ENCODE measurements at regions not wholly inside any gene's neighbourhood (a gene's known extent, or its start where the extent isn't known, plus 50 kb on each side); places are given as distances from the start of the nearest gene placed in this dataset.
"Not testable (repeated sequence)": the region's sequence is repeated elsewhere in the genome, so short reads cannot be mapped to it uniquely, and the experiment has no call there.

GRCh38 chr7:79604841-79605240 lies 151.4 kb upstream of the MAGI2 start:
- Histone ChIP-seq H3K27me3 (ENCODE audit: control insufficient read depth in 1 of 2, insufficient read depth in 2 of 2, low read length in 2 of 2) (no peaks in the 10 kb centered on the region), H3K9me3 (ENCODE audit: control insufficient read depth in 2 of 2, insufficient read depth in 1 of 2, low read depth in 1 of 2, low read length in 1 of 2) (no peaks in the 10 kb centered on the region), H3K4me3 (ENCODE audit: low read depth in 1 of 2, low read length in 2 of 2) (no peak overlapping the region), H3K27ac (ENCODE audit: low read depth in 2 of 2, low read length in 1 of 2) (no peak overlapping the region), H3K4me1 (ENCODE audit: control insufficient read depth in 2 of 2, insufficient read depth in 2 of 2, low read length in 1 of 2) (no peaks in the 10 kb centered on the region), H3K36me3 (ENCODE audit: control insufficient read depth in 2 of 2, insufficient read depth in 2 of 2, low read length in 1 of 2) (no peaks in the 10 kb centered on the region)
- 84% methylated on average over 4 of the region's 4 CpGs for WGBS, 2 donors

DNA sequence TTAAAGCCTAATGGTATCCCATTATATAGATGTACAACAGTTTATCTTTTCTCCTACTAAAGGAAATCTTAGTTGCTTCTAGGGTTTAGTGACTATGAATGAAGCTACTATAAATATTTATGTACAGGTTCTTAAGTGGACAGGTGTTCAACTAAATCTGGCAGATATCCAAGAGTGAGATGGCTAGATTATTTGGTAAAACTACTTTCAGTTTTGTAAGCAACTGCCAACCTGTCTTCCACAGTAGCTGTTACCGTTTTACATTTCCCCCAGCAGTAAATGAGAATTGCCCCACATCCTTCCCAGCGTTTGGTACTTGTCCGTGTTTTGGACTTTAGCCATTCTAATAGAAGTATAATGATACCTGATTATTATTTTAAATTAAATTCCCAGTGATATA lies 144.9 kb upstream of the MAGI2 start:
- H3K27ac ChIP-seq (ENCODE audit: low read depth in 2 of 2, low read length in 1 of 2), result no peak overlapping the region
- 36 to 41% methylated on average over 3 of the region's 3 CpGs for WGBS, 2 donors
- H3K4me3 ChIP-seq (ENCODE audit: low read depth in 1 of 2, low read length in 2 of 2), result no peak overlapping the region
- no peaks in the 10 kb centered on the region for H3K4me1 ChIP-seq (ENCODE audit: control insufficient read depth in 2 of 2, insufficient read depth in 2 of 2, low read length in 1 of 2)
- H3K27me3 ChIP-seq (ENCODE audit: control insufficient read depth in 1 of 2, insufficient read depth in 2 of 2, low read length in 2 of 2), result no peaks in the 10 kb centered on the region
- H3K9me3 ChIP-seq (ENCODE audit: control insufficient read depth in 2 of 2, insufficient read depth in 1 of 2, low read depth in 1 of 2, low read length in 1 of 2), result no peaks in the 10 kb centered on the region
- no peaks in the 10 kb centered on the region for H3K36me3 ChIP-seq (ENCODE audit: control insufficient read depth in 2 of 2, insufficient read depth in 2 of 2, low read length in 1 of 2)

DNA sequence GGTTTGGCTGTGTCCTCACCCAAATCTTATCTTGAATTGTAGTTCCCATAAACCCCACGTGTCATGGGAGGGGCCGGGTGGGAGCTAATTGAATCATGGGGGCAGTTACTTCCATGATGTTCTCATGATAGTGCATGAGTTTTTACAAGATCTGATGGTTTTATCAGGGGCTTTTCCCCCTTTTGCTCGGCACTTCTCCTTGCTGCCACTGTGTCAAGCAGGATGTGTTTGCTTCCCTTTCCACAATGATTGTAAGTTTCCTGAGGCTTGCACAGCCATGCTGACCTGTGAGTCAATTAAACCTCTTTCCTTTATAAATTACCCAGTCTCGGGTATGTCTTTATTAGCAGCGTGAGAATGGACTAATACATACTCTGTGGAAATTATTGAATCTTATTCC lies 141.2 kb upstream of the MAGI2 start:
- H3K4me1 ChIP-seq (ENCODE audit: control insufficient read depth in 2 of 2, insufficient read depth in 2 of 2, low read length in 1 of 2); H3K4me3 ChIP-seq (ENCODE audit: low read depth in 1 of 2, low read length in 2 of 2); H3K9me3 ChIP-seq (ENCODE audit: control insufficient read depth in 2 of 2, insufficient read depth in 1 of 2, low read depth in 1 of 2, low read length in 1 of 2); H3K27ac ChIP-seq (ENCODE audit: low read depth in 2 of 2, low read length in 1 of 2); H3K27me3 ChIP-seq (ENCODE audit: control insufficient read depth in 1 of 2, insufficient read depth in 2 of 2, low read length in 2 of 2); H3K36me3 ChIP-seq (ENCODE audit: control insufficient read depth in 2 of 2, insufficient read depth in 2 of 2, low read length in 1 of 2): not testable (repeated sequence)
- WGBS, 2 donors, result 55 to 56% methylated on average over 5 of the region's 5 CpGs

DNA sequence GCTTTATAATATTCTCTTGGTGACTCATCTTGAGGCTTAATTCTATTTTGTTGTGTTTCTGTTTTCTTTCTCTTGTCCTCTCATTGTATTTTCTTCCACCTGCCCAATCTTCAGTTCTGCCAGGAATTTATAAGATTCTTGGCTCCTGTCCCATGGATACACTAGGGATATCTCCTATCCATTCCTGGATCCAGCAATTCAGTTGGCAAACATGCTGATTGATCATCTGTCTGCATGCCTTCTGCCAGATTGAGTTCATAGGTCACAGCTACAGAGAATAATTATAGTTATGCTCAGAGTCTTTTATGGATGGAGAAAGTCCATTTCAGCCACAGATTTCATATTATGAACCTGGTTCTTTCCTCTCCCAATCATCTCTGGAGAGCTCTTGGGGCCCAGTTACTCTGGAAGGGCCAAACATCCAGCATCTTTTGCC lies 140.4 kb upstream of the MAGI2 start:
- Histone ChIP-seq H3K4me3 (ENCODE audit: low read depth in 1 of 2, low read length in 2 of 2) (no peak overlapping the region), H3K36me3 (ENCODE audit: control insufficient read depth in 2 of 2, insufficient read depth in 2 of 2, low read length in 1 of 2) (no peaks in the 10 kb centered on the region), H3K9me3 (ENCODE audit: control insufficient read depth in 2 of 2, insufficient read depth in 1 of 2, low read depth in 1 of 2, low read length in 1 of 2) (no peaks in the 10 kb centered on the region), H3K27ac (ENCODE audit: low read depth in 2 of 2, low read length in 1 of 2) (no peak overlapping the region), H3K4me1 (ENCODE audit: control insufficient read depth in 2 of 2, insufficient read depth in 2 of 2, low read length in 1 of 2) (no peaks in the 10 kb centered on the region), H3K27me3 (ENCODE audit: control insufficient read depth in 1 of 2, insufficient read depth in 2 of 2, low read length in 2 of 2) (no peaks in the 10 kb centered on the region)

- no peaks in the 10 kb centered on the region for H3K27me3 ChIP-seq (ENCODE audit: control insufficient read depth in 1 of 2, insufficient read depth in 2 of 2, low read length in 2 of 2)
- H3K9me3 ChIP-seq (ENCODE audit: control insufficient read depth in 2 of 2, insufficient read depth in 1 of 2, low read depth in 1 of 2, low read length in 1 of 2), result no peaks in the 10 kb centered on the region
- no peak overlapping the region for H3K4me3 ChIP-seq (ENCODE audit: low read depth in 1 of 2, low read length in 2 of 2)
- H3K4me1 ChIP-seq (ENCODE audit: control insufficient read depth in 2 of 2, insufficient read depth in 2 of 2, low read length in 1 of 2), result no peaks in the 10 kb centered on the region
- no peak overlapping the region for H3K27ac ChIP-seq (ENCODE audit: low read depth in 2 of 2, low read length in 1 of 2)
- H3K36me3 ChIP-seq (ENCODE audit: control insufficient read depth in 2 of 2, insufficient read depth in 2 of 2, low read length in 1 of 2), result no peaks in the 10 kb centered on the region
Measured at GRCh38 chr7:79590916-79591623, 137.6 kb upstream of the MAGI2 start.

- 46 to 48% methylated on average over 1 of the region's 1 CpG for WGBS, 2 donors
- no peak overlapping the region for H3K4me3 ChIP-seq (ENCODE audit: low read depth in 1 of 2, low read length in 2 of 2)
- H3K36me3 ChIP-seq (ENCODE audit: control insufficient read depth in 2 of 2, insufficient read depth in 2 of 2, low read length in 1 of 2), result no peaks in the 10 kb centered on the region
- no peaks in the 10 kb centered on the region for H3K9me3 ChIP-seq (ENCODE audit: control insufficient read depth in 2 of 2, insufficient read depth in 1 of 2, low read depth in 1 of 2, low read length in 1 of 2)
- no peaks in the 10 kb centered on the region for H3K27me3 ChIP-seq (ENCODE audit: control insufficient read depth in 1 of 2, insufficient read depth in 2 of 2, low read length in 2 of 2)
- no peak overlapping the region for H3K27ac ChIP-seq (ENCODE audit: low read depth in 2 of 2, low read length in 1 of 2)
- no peaks in the 10 kb centered on the region for H3K4me1 ChIP-seq (ENCODE audit: control insufficient read depth in 2 of 2, insufficient read depth in 2 of 2, low read length in 1 of 2)
Measured at GRCh38 chr7:79590391-79590790, 136.9 kb upstream of the MAGI2 start.

GRCh38 chr7:79570903-79571302 lies 117.4 kb upstream of the MAGI2 start:
- H3K27ac ChIP-seq (ENCODE audit: low read depth in 2 of 2, low read length in 1 of 2), result no peak overlapping the region
- WGBS, 2 donors, result 87 to 91% methylated on average over 2 of the region's 2 CpGs

DNA sequence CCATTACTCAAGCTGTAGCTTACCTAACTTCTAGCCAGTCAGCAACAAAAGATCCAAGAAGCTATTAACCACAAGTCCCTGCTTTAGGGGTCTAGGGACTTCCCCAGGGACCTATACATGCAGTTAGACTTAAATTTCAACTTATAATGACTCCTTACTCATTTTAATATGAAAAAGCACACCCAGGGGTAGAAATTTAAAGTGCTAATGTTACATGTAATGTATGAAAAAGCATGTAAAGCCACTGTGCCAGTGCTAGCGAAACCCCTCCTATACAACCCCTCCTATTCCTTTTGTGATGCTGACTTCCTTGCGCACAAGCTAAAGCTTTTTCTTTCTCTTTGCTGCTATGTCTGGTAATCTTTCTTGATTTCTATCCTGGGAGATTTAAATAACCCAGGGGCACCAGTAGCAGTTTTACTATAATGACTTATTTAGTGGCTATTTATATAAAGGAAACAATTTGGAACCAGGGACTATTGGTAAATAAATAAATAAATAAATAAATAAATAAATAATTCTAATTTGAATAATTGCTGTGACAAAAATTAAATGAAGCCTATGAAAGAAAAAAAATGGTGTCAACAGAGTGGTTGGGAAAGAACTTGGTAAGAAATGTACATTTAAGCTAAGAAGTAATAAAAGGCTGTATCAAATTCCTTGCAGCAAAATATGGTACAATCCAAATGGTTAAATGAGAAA lies 110.5 kb upstream of the MAGI2 start:
- Histone ChIP-seq H3K4me1 (ENCODE audit: control insufficient read depth in 2 of 2, insufficient read depth in 2 of 2, low read length in 1 of 2) (no peaks in the 10 kb centered on the region), H3K36me3 (ENCODE audit: control insufficient read depth in 2 of 2, insufficient read depth in 2 of 2, low read length in 1 of 2) (no peaks in the 10 kb centered on the region), H3K4me3 (ENCODE audit: low read depth in 1 of 2, low read length in 2 of 2) (no peak overlapping the region), H3K9me3 (ENCODE audit: control insufficient read depth in 2 of 2, insufficient read depth in 1 of 2, low read depth in 1 of 2, low read length in 1 of 2) (no peaks in the 10 kb centered on the region), H3K27ac (ENCODE audit: low read depth in 2 of 2, low read length in 1 of 2) (no peak overlapping the region), H3K27me3 (ENCODE audit: control insufficient read depth in 1 of 2, insufficient read depth in 2 of 2, low read length in 2 of 2) (no peaks in the 10 kb centered on the region)
- WGBS, 2 donors, result 93 to 95% methylated on average over 2 of the region's 2 CpGs

More at GRCh38 chr7:79570903-79571302, 117.4 kb upstream of the MAGI2 start:
- Histone ChIP-seq H3K4me3 (ENCODE audit: low read depth in 1 of 2, low read length in 2 of 2) (no peak overlapping the region), H3K36me3 (ENCODE audit: control insufficient read depth in 2 of 2, insufficient read depth in 2 of 2, low read length in 1 of 2) (no peaks in the 10 kb centered on the region), H3K4me1 (ENCODE audit: control insufficient read depth in 2 of 2, insufficient read depth in 2 of 2, low read length in 1 of 2) (no peaks in the 10 kb centered on the region), H3K27me3 (ENCODE audit: control insufficient read depth in 1 of 2, insufficient read depth in 2 of 2, low read length in 2 of 2) (no peaks in the 10 kb centered on the region), H3K9me3 (ENCODE audit: control insufficient read depth in 2 of 2, insufficient read depth in 1 of 2, low read depth in 1 of 2, low read length in 1 of 2) (no peaks in the 10 kb centered on the region)

GRCh38 chr7:79555571-79555970 lies 102.1 kb upstream of the MAGI2 start:
- WGBS, 2 donors, result 91 to 94% methylated on average over 1 of the region's 1 CpG
- no peak overlapping the region for H3K4me3 ChIP-seq (ENCODE audit: low read depth in 1 of 2, low read length in 2 of 2)
- no peaks in the 10 kb centered on the region for H3K27me3 ChIP-seq (ENCODE audit: control insufficient read depth in 1 of 2, insufficient read depth in 2 of 2, low read length in 2 of 2)
- no peaks in the 10 kb centered on the region for H3K36me3 ChIP-seq (ENCODE audit: control insufficient read depth in 2 of 2, insufficient read depth in 2 of 2, low read length in 1 of 2)
- H3K9me3 ChIP-seq (ENCODE audit: control insufficient read depth in 2 of 2, insufficient read depth in 1 of 2, low read depth in 1 of 2, low read length in 1 of 2), result no peaks in the 10 kb centered on the region
- H3K27ac ChIP-seq (ENCODE audit: low read depth in 2 of 2, low read length in 1 of 2), result no peak overlapping the region
- H3K4me1 ChIP-seq (ENCODE audit: control insufficient read depth in 2 of 2, insufficient read depth in 2 of 2, low read length in 1 of 2), result no peaks in the 10 kb centered on the region
